ENCODE measurements at regions not wholly inside any gene's neighbourhood (a gene's known extent, or its start where the extent isn't known, plus 50 kb on each side); places are given as distances from the start of the nearest gene placed in this dataset.
A peak's percentile ranks its signal among the peaks of the same experiment; 100 is the strongest.

GRCh38 chr2:145623136-145623535, 1103.2 kb upstream of the ZEB2 start:
- ATAC-seq = no peak
- TF ChIP-seq ZC3H10 (CRISPR knock-in tag; IDR thresholded peaks at IDR 0.05) (no peak), SNAI2 (CRISPR knock-in tag; IDR thresholded peaks at IDR 0.05) (no peak), TSHZ2 (CRISPR knock-in tag; IDR thresholded peaks at IDR 0.05) (no peak), ISL1 (CRISPR knock-in tag; IDR thresholded peaks at IDR 0.05) (no peak), ZFP30 (CRISPR knock-in tag; IDR thresholded peaks at IDR 0.05) (no peak), BACH2 (CRISPR knock-in tag; IDR thresholded peaks at IDR 0.05; ENCODE audit: borderline replicate concordance) (no peak), CREB5 (CRISPR knock-in tag; IDR thresholded peaks at IDR 0.05; ENCODE audit: low read depth) (no peak), ZNF565 (CRISPR knock-in tag; conservative IDR thresholded peaks at IDR 0.05; ENCODE audit: low read depth) (no peak), PATZ1 (CRISPR knock-in tag; IDR thresholded peaks at IDR 0.05; ENCODE audit: borderline replicate concordance) (no peak), CSDC2 (CRISPR knock-in tag; IDR thresholded peaks at IDR 0.05) (no peak), TCF4 (CRISPR knock-in tag; IDR thresholded peaks at IDR 0.05; ENCODE audit: borderline replicate concordance) (no peak), ZNF8 (CRISPR knock-in tag; IDR thresholded peaks at IDR 0.05) (no peak), GLIS3 (CRISPR knock-in tag; IDR thresholded peaks at IDR 0.05) (no peak), ARNTL (CRISPR knock-in tag; IDR thresholded peaks at IDR 0.05; ENCODE audit: borderline replicate concordance, low read depth) (no peak), PPARA (CRISPR knock-in tag; IDR thresholded peaks at IDR 0.05; ENCODE audit: borderline replicate concordance) (no peak), ZNF70 (CRISPR knock-in tag; IDR thresholded peaks at IDR 0.05) (no peak), OSR1 (CRISPR knock-in tag; IDR thresholded peaks at IDR 0.05) (no peak)
- TF ChIP-seq, protein P1, sequence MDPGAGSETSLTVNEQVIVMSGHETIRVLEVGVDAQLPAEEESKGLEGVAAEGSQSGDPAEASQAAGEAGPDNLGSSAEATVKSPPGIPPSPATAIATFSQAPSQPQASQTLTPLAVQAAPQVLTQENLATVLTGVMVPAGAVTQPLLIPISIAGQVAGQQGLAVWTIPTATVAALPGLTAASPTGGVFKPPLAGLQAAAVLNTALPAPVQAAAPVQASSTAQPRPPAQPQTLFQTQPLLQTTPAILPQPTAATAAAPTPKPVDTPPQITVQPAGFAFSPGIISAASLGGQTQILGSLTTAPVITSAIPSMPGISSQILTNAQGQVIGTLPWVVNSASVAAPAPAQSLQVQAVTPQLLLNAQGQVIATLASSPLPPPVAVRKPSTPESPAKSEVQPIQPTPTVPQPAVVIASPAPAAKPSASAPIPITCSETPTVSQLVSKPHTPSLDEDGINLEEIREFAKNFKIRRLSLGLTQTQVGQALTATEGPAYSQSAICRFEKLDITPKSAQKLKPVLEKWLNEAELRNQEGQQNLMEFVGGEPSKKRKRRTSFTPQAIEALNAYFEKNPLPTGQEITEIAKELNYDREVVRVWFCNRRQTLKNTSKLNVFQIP (CRISPR knock-in tag; IDR thresholded peaks at IDR 0.05; ENCODE audit: borderline replicate concordance, low read depth) = no peak

- no peak for ATAC-seq
- peak; percentile 58; the same call in 1 of the 2 replicates for TF ChIP-seq ZFP3 (CRISPR knock-in tag; IDR thresholded peaks at IDR 0.05)
- TF ChIP-seq TOX (CRISPR knock-in tag; IDR thresholded peaks at IDR 0.05; ENCODE audit: borderline replicate concordance) = no peak
- TF ChIP-seq ZNF565 (CRISPR knock-in tag; conservative IDR thresholded peaks at IDR 0.05; ENCODE audit: low read depth) = no peak
- TF ChIP-seq PPARA (CRISPR knock-in tag; IDR thresholded peaks at IDR 0.05; ENCODE audit: borderline replicate concordance) = no peak
- TF ChIP-seq OSR1 (CRISPR knock-in tag; IDR thresholded peaks at IDR 0.05) = no peak
- TF ChIP-seq PATZ1 (CRISPR knock-in tag; IDR thresholded peaks at IDR 0.05; ENCODE audit: borderline replicate concordance) = no peak
- no peak for TF ChIP-seq ZFP30 (CRISPR knock-in tag; IDR thresholded peaks at IDR 0.05)
- TF ChIP-seq BACH2 (CRISPR knock-in tag; IDR thresholded peaks at IDR 0.05; ENCODE audit: borderline replicate concordance) = no peak
These were observed 1102.4 kb upstream of the ZEB2 start for GRCh38 chr2:145622285-145622684.

DNA sequence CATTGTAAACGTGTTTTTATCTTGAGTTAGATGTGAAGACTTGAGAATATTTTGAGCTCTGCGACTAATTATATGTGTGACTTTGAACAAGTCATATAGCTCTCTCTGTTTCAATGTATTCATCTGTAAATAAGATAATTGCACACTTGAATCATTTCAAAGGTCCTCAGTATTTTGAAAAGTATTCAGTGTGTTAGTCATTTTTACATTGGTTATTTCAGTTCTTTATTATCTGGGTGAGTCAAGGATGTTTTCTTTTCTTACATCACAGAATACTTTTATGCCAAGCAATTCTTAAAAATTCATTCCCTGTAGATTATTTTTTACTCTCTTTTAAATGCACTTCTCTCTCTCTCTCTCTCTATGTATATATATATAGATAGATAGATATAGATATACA, 1098.0 kb upstream of the ZEB2 start:
- ATAC-seq = no peak
- TF ChIP-seq PPARA (CRISPR knock-in tag; IDR thresholded peaks at IDR 0.05; ENCODE audit: borderline replicate concordance) (no peak), TOX (CRISPR knock-in tag; IDR thresholded peaks at IDR 0.05; ENCODE audit: borderline replicate concordance) (no peak), SNAI2 (CRISPR knock-in tag; IDR thresholded peaks at IDR 0.05) (no peak), TCF4 (CRISPR knock-in tag; IDR thresholded peaks at IDR 0.05; ENCODE audit: borderline replicate concordance) (no peak), GLIS3 (CRISPR knock-in tag; IDR thresholded peaks at IDR 0.05) (no peak), ZNF8 (CRISPR knock-in tag; IDR thresholded peaks at IDR 0.05) (no peak), TSHZ2 (CRISPR knock-in tag; IDR thresholded peaks at IDR 0.05) (no peak), OSR1 (CRISPR knock-in tag; IDR thresholded peaks at IDR 0.05) (no peak), PATZ1 (CRISPR knock-in tag; IDR thresholded peaks at IDR 0.05; ENCODE audit: borderline replicate concordance) (no peak), ZFP30 (CRISPR knock-in tag; IDR thresholded peaks at IDR 0.05) (no peak), CREB5 (CRISPR knock-in tag; IDR thresholded peaks at IDR 0.05; ENCODE audit: low read depth) (no peak)
